Smooth muscle cell (in vitro differentiated cells): ENCODE measurements at regions not wholly inside any gene's neighbourhood (a gene's known extent, or its start where the extent isn't known, plus 50 kb on each side); places are given as distances from the start of the nearest gene placed in this dataset.
"Not testable (repeated sequence)": the region's sequence is repeated elsewhere in the genome, so short reads cannot be mapped to it uniquely, and the experiment has no call there.

ENCODE experiments used
- DNase-seq: peaks from one replicate; lab custom pipeline; 2025; ENCODE audit not compliant: unreplicated experiment; lab: John Stamatoyannopoulos, UW
- H2AFZ ChIP-seq: fragments of 200-600 bp; sonication (generic); 2 replicates; pipeline ENCODE4 v1.6.0; 2016; ENCODE audit warnings: antibody characterized with exemption, low read depth, mild to moderate bottlenecking
- H3F3A ChIP-seq: fragments of 200-600 bp; sonication (generic); 2 replicates; pipeline ENCODE4 v1.6.0; 2017; ENCODE audit warnings: antibody characterized with exemption, low read depth
- H3K27ac ChIP-seq: fragments of 200-600 bp; sonication (generic); 2 replicates; pipeline ENCODE4 v1.5.1; 2016; ENCODE audit warnings: low read depth, mild to moderate bottlenecking
- H3K27me3 ChIP-seq: fragments of 200-600 bp; sonication (generic); 2 replicates; pipeline ENCODE4 v1.6.1; 2016; ENCODE audit warnings: low read depth, mild to moderate bottlenecking
- H3K36me3 ChIP-seq: fragments of 200-600 bp; sonication (generic); 2 replicates; pipeline ENCODE4 v1.5.1; 2016; ENCODE audit warnings: low read depth
- H3K4me1 ChIP-seq: fragments of 200-600 bp; sonication (generic); 2 replicates; pipeline ENCODE4 v1.5.1; 2016; ENCODE audit warnings: low read depth
- H3K4me2 ChIP-seq: fragments of 200-600 bp; sonication (generic); 2 replicates; pipeline ENCODE4 v1.6.0; 2016; ENCODE audit warnings: mild to moderate bottlenecking
- H3K4me3 ChIP-seq: fragments of 200-600 bp; sonication (generic); 2 replicates; pipeline ENCODE4 v1.5.1; 2016; ENCODE audit warnings: mild to moderate bottlenecking
- H3K79me2 ChIP-seq: fragments of 200-600 bp; sonication (generic); 2 replicates; pipeline ENCODE4 v1.6.0; 2016; ENCODE audit warnings: low read depth, mild to moderate bottlenecking
- H3K9ac ChIP-seq: fragments of 200-600 bp; sonication (generic); 2 replicates; pipeline ENCODE4 v1.6.0; 2016; ENCODE audit warnings: low read depth
- H3K9me3 ChIP-seq: fragments of 200-600 bp; sonication (generic); replicated peaks from 2 replicates; pipeline ENCODE4 v1.5.1; 2016; ENCODE audit warnings: low read depth
- H4K20me1 ChIP-seq: fragments of 200-600 bp; sonication (generic); 2 replicates; pipeline ENCODE4 v1.6.0; 2016; ENCODE audit warnings: low read depth
- whole genome bisulfite sequencing: methylation state at CpG from one replicate; pipeline ENCODE4 v1.1.7; 2016; ENCODE audit warnings: low lambda C conversion rate; 5-methylcytosine and 5-hydroxymethylcytosine counted together
- TF ChIP-seq, protein P1 (sequence below): fragments of 200-600 bp; sonication (generic); IDR thresholded peaks from 2 replicates; pipeline ENCODE4 v1.5.1; 2017; ENCODE audit warnings: borderline replicate concordance, mild to moderate bottlenecking, antibody characterized with exemption; ENCODE audit not compliant: insufficient read depth, poor library complexity, severe bottlenecking

DNA sequence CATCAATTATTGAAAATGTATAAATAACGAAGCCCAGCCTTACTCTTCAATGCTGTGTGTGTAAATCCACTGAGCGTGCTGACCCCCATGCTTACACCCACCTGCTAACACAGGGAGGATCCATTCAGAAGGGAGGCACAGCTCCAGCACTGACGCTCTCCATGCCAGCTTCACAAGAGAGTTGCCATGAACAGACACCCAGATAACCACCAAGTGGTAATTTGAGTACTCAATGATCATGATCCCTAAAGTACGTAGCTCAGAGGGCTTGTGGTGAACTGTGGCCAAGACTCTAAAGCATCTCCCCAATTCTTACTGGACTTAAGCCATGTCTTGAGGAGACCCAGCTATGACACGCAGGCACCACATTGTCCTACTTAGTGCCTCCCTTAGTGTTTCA is 98.7 kb downstream of the IGLL1 start:
- H3K36me3 ChIP-seq: no peaks in the 10 kb centered on the region

DNA sequence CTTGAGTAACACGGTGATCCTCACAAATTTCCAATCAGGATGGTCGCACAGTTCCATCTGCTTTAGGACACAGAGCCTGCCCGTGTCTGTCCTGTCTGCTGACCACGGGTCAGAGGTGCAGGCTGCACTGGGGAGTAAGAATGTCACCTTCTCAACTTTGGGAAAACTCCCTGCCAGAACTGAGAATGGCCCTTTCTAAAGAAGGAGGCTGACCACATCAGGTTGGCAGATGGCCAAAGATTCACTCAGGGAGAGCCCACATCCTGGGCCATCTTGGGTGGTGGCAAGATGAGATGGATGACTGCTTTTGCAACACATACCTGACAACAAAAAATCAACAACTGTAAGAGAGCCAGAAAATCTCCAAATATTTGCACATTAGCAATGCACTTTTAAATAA is 101.9 kb downstream of the IGLL1 start:
- Histone ChIP-seq H3K4me1 (no peaks in the 10 kb centered on the region), H3K27ac (no peak overlapping the region), H3F3A (no peaks in the 10 kb centered on the region), H3K27me3 (no peaks in the 10 kb centered on the region), H3K79me2 (no peaks in the 10 kb centered on the region), H3K9me3 (no peaks in the 10 kb centered on the region), H3K9ac (no peak overlapping the region), H3K4me3 (no peak overlapping the region), H4K20me1 (no peaks in the 10 kb centered on the region), H2AFZ (no peak overlapping the region), H3K4me2 (no peak overlapping the region), H3K36me3 (no peaks in the 10 kb centered on the region)
- TF ChIP-seq, protein P1, sequence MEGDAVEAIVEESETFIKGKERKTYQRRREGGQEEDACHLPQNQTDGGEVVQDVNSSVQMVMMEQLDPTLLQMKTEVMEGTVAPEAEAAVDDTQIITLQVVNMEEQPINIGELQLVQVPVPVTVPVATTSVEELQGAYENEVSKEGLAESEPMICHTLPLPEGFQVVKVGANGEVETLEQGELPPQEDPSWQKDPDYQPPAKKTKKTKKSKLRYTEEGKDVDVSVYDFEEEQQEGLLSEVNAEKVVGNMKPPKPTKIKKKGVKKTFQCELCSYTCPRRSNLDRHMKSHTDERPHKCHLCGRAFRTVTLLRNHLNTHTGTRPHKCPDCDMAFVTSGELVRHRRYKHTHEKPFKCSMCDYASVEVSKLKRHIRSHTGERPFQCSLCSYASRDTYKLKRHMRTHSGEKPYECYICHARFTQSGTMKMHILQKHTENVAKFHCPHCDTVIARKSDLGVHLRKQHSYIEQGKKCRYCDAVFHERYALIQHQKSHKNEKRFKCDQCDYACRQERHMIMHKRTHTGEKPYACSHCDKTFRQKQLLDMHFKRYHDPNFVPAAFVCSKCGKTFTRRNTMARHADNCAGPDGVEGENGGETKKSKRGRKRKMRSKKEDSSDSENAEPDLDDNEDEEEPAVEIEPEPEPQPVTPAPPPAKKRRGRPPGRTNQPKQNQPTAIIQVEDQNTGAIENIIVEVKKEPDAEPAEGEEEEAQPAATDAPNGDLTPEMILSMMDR: no peak
- no peak for DNase-seq
- 82% methylated on average over 4 of the region's 4 CpGs for WGBS

More for the DNA sequence above, 98.7 kb downstream of the IGLL1 start:
- Histone ChIP-seq H3K4me2 (no peak overlapping the region), H3K4me3 (no peak overlapping the region), H2AFZ (no peak overlapping the region), H3K4me1 (no peaks in the 10 kb centered on the region), H3K9me3 (no peaks in the 10 kb centered on the region), H4K20me1 (no peaks in the 10 kb centered on the region), H3K9ac (no peak overlapping the region), H3K27me3 (peaks cover 4% of the 10 kb centered on the region), H3K79me2 (no peaks in the 10 kb centered on the region), H3K27ac (no peak overlapping the region), H3F3A (no peaks in the 10 kb centered on the region)
- WGBS: 93% methylated on average over 5 of the region's 5 CpGs
- DNase-seq: no peak
- TF ChIP-seq, protein P1: no peak

GRCh38 chr22:23474531-23474930 is 105.6 kb downstream of the IGLL1 start:
- H3K27me3 ChIP-seq, H3F3A ChIP-seq, H3K79me2 ChIP-seq, H3K36me3 ChIP-seq, H3K4me2 ChIP-seq, H3K4me3 ChIP-seq, H4K20me1 ChIP-seq, H3K27ac ChIP-seq, H3K9me3 ChIP-seq, H2AFZ ChIP-seq, DNase-seq, H3K9ac ChIP-seq, H3K4me1 ChIP-seq: not testable (repeated sequence)
- WGBS: 49% methylated on average over 6 of the region's 6 CpGs

- H3K4me1 ChIP-seq: no peaks in the 10 kb centered on the region
- 57% methylated on average over 8 of the region's 8 CpGs for WGBS
- no peak for DNase-seq
- no peak overlapping the region for H2AFZ ChIP-seq
- no peaks in the 10 kb centered on the region for H3K36me3 ChIP-seq
- no peak overlapping the region for H3K4me3 ChIP-seq
- H3K9me3 ChIP-seq: no peaks in the 10 kb centered on the region
- no peaks in the 10 kb centered on the region for H3F3A ChIP-seq
- H3K27ac ChIP-seq: no peak overlapping the region
- H3K9ac ChIP-seq: no peak overlapping the region
- no peak overlapping the region for H3K4me2 ChIP-seq
- TF ChIP-seq, protein P1: no peak
- no peaks in the 10 kb centered on the region for H3K27me3 ChIP-seq
- no peaks in the 10 kb centered on the region for H3K79me2 ChIP-seq
- H4K20me1 ChIP-seq: no peaks in the 10 kb centered on the region
Observed at GRCh38 chr22:23473901-23474300, 106.2 kb downstream of the IGLL1 start.

- H3K9me3 ChIP-seq, H3K4me2 ChIP-seq, H3K27ac ChIP-seq, H4K20me1 ChIP-seq, H3K4me1 ChIP-seq, H3F3A ChIP-seq, H3K79me2 ChIP-seq, H3K27me3 ChIP-seq, H2AFZ ChIP-seq, DNase-seq, H3K36me3 ChIP-seq, H3K4me3 ChIP-seq, H3K9ac ChIP-seq: not testable (repeated sequence)
- WGBS: 93% methylated on average over 7 of the region's 7 CpGs
Observed at GRCh38 chr22:23472376-23472775, 107.7 kb downstream of the IGLL1 start.
